ENCODE measurements at regions not wholly inside any gene's neighbourhood (a gene's known extent, or its start where the extent isn't known, plus 50 kb on each side); places are given as distances from the start of the nearest gene placed in this dataset.

DNA sequence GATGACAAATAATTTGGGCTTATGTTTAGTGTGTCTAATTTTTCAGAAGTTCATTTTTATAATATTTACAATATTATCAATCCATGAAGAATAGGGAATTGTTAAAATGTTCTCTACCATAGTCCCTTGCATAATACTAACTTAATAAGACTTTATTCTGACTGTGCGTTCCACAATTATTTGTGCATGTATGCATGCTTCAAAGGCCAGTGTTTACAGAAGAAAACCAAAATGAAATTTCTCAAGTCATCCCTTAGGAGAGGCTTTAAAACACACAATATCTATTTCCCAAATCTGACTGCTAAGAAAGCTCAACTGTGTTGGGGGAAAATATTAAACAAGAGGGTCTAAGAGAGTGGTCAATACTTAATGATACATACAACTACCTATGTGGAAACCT lies 226.3 kb upstream of the ANKRD50 start:
- Histone ChIP-seq H3K4me1 (ENCODE audit: control insufficient read depth, extremely low read depth, insufficient read depth, low read length) (peaks cover 36% of the 10 kb centered on the region), H3K9ac (replicated peaks; ENCODE audit: extremely low read depth, insufficient read depth, low read length) (no peak overlapping the region), H3K36me3 (ENCODE audit: control insufficient read depth in 2 of 2, extremely low read depth in 1 of 2, insufficient read depth in 2 of 2, low read length in 2 of 2) (no peaks in the 10 kb centered on the region), H4K20me1 (replicated peaks; ENCODE audit: control insufficient read depth, extremely low read depth, insufficient read depth, low read length) (no peaks in the 10 kb centered on the region), H2AFZ (ENCODE audit: low read depth, low read length) (no peak overlapping the region), H3K9me3 (replicated peaks; ENCODE audit: control insufficient read depth, insufficient read depth, low read length) (no peaks in the 10 kb centered on the region), H3K9me1 (replicated peaks; ENCODE audit: control insufficient read depth, extremely low read depth, insufficient read depth, low read length) (no peaks in the 10 kb centered on the region), H3K79me2 (ENCODE audit: control insufficient read depth, insufficient read depth, low read length) (no peaks in the 10 kb centered on the region), H3K27ac (ENCODE audit: insufficient read depth, low read depth, low read length) (peak overlapping the region; percentile 98), H3K4me2 (ENCODE audit: insufficient read depth, low read length) (no peak overlapping the region), H3K27me3 (ENCODE audit: control insufficient read depth in 2 of 2, insufficient read depth in 2 of 2, low read length in 2 of 2) (no peaks in the 10 kb centered on the region), H3K4me3 (replicated peaks in 1 of 3; ENCODE audit: insufficient read depth in 1 of 3, low read depth in 1 of 3, low read length in 3 of 3) (no peak overlapping the region)
- TF ChIP-seq, protein P1, sequence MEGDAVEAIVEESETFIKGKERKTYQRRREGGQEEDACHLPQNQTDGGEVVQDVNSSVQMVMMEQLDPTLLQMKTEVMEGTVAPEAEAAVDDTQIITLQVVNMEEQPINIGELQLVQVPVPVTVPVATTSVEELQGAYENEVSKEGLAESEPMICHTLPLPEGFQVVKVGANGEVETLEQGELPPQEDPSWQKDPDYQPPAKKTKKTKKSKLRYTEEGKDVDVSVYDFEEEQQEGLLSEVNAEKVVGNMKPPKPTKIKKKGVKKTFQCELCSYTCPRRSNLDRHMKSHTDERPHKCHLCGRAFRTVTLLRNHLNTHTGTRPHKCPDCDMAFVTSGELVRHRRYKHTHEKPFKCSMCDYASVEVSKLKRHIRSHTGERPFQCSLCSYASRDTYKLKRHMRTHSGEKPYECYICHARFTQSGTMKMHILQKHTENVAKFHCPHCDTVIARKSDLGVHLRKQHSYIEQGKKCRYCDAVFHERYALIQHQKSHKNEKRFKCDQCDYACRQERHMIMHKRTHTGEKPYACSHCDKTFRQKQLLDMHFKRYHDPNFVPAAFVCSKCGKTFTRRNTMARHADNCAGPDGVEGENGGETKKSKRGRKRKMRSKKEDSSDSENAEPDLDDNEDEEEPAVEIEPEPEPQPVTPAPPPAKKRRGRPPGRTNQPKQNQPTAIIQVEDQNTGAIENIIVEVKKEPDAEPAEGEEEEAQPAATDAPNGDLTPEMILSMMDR (IDR thresholded peaks at IDR 0.05; ENCODE audit: extremely low read depth in 1 of 2, insufficient read depth in 1 of 2, low read depth in 1 of 2, low read length in 2 of 2): no peak
- TF ChIP-seq POLR2AphosphoS5 (IDR thresholded peaks at IDR 0.05; ENCODE audit: insufficient read depth, low read depth, low read length): no peak
- TF ChIP-seq JUN (IDR thresholded peaks at IDR 0.05; ENCODE audit: borderline replicate concordance, insufficient read depth, insufficient read length, low read depth): no peak
- no peak for TF ChIP-seq MAX (IDR thresholded peaks at IDR 0.05; ENCODE audit: insufficient read depth, insufficient read length)
- no peak for TF ChIP-seq MYC (IDR thresholded peaks at IDR 0.05; ENCODE audit: low read depth, low read length)
- no peak for TF ChIP-seq GATA2 (IDR thresholded peaks at IDR 0.05; ENCODE audit: insufficient read depth, insufficient read length, low read depth, low read length)
- no peak for TF ChIP-seq POLR2A (IDR thresholded peaks at IDR 0.05; ENCODE audit: low read depth, low read length)
- TF ChIP-seq EZH2 (IDR thresholded peaks at IDR 0.05; ENCODE audit: borderline replicate concordance, low read depth, low read length, severe bottlenecking): no peak
- FAIRE-seq: no peak
- intact Hi-C loops (cut with micrococcal nuclease) (no loop called here), dilution Hi-C loops (cut with MboI; ENCODE audit: extremely low pct_ligation_motif_present, low sequenced_read_pairs) (no loop called here)
- BruUV-seq (replicated peaks): no TSS peak
- POLR2A ChIA-PET: no interaction called here
- DNase-seq (ENCODE audit: low read depth, low spot score): no peak
- CTCF ChIA-PET: interaction anchor here (0.7 kb wide), 1 partner anchor 13 kb away, joined by 3 read pairs; no protein-coding TSS in a partner anchor
